ENCODE measurements at regions not wholly inside any gene's neighbourhood (a gene's known extent, or its start where the extent isn't known, plus 50 kb on each side); places are given as distances from the start of the nearest gene placed in this dataset.

- no peak overlapping the region for H3K27ac Mint-ChIP-seq
- H2AFZ ChIP-seq = no peak overlapping the region
- no peaks in the 10 kb centered on the region for H3K4me1 ChIP-seq (ENCODE audit: insufficient read depth)
- DNase-seq (ENCODE audit: low spot score) = no peak
- H3K4me2 ChIP-seq = no peak overlapping the region
- no peaks in the 10 kb centered on the region for H3F3A ChIP-seq (replicated peaks; ENCODE audit: low read depth)
- no peaks in the 10 kb centered on the region for H3K9me3 Mint-ChIP-seq
- TF ChIP-seq NANOG (IDR thresholded peaks at IDR 0.05; ENCODE audit: borderline replicate concordance) = no peak
- TF ChIP-seq ZNF331 (CRISPR knock-in tag; IDR thresholded peaks at IDR 0.05; ENCODE audit: low read depth) = no peak
- TF ChIP-seq STAT1 (IDR thresholded peaks at IDR 0.05; ENCODE audit: unreplicated experiment) = no peak
- TF ChIP-seq ZNF114 (CRISPR knock-in tag; IDR thresholded peaks at IDR 0.05) = no peak
- H4K20me1 ChIP-seq (replicated peaks; ENCODE audit: insufficient read depth) = no peaks in the 10 kb centered on the region
- H3K27me3 ChIP-seq (ENCODE audit: insufficient read depth) = no peaks in the 10 kb centered on the region
- H3K36me3 ChIP-seq (ENCODE audit: insufficient read depth) = no peaks in the 10 kb centered on the region
- H3K27me3 Mint-ChIP-seq (ENCODE audit: insufficient read depth, low read depth, poor library complexity) = no peaks in the 10 kb centered on the region
- no peaks in the 10 kb centered on the region for H3K4me1 Mint-ChIP-seq
- H3K79me2 ChIP-seq (replicated peaks; ENCODE audit: insufficient read depth) = no peaks in the 10 kb centered on the region
- no peak overlapping the region for H3K27ac ChIP-seq (ENCODE audit: low read depth)
- ATAC-seq = no peak
- H3K4me3 ChIP-seq = no peak overlapping the region
- no peaks in the 10 kb centered on the region for H3K9me2 ChIP-seq (ENCODE audit: insufficient read depth)
- no peaks in the 10 kb centered on the region for H3K36me3 Mint-ChIP-seq (ENCODE audit: low read depth)
- no peak overlapping the region for H3K4me3 Mint-ChIP-seq
Measured at GRCh38 chr2:116668691-116669090, 1145.8 kb upstream of the DDX18 start.

- Histone ChIP-seq H4K20me1 (replicated peaks; ENCODE audit: insufficient read depth) (no peaks in the 10 kb centered on the region), H2AFZ (no peak overlapping the region), H3K4me1 (ENCODE audit: insufficient read depth) (no peaks in the 10 kb centered on the region), H3K9me2 (ENCODE audit: insufficient read depth) (no peaks in the 10 kb centered on the region), H3K79me2 (replicated peaks; ENCODE audit: insufficient read depth) (no peaks in the 10 kb centered on the region), H3K4me3 (no peak overlapping the region), H3K27ac (ENCODE audit: low read depth) (no peak overlapping the region), H3K27me3 (ENCODE audit: insufficient read depth) (no peaks in the 10 kb centered on the region), H3F3A (replicated peaks; ENCODE audit: low read depth) (no peaks in the 10 kb centered on the region), H3K4me2 (no peak overlapping the region), H3K36me3 (ENCODE audit: insufficient read depth) (no peaks in the 10 kb centered on the region)
- no peak overlapping the region for H3K27ac Mint-ChIP-seq
- no peaks in the 10 kb centered on the region for H3K27me3 Mint-ChIP-seq (ENCODE audit: insufficient read depth, low read depth, poor library complexity)
- DNase-seq (ENCODE audit: low spot score) (no peak), ATAC-seq (no peak)
- no peaks in the 10 kb centered on the region for H3K9me3 Mint-ChIP-seq
- H3K4me3 Mint-ChIP-seq = no peak overlapping the region
- H3K36me3 Mint-ChIP-seq (ENCODE audit: low read depth) = no peaks in the 10 kb centered on the region
- H3K4me1 Mint-ChIP-seq = no peaks in the 10 kb centered on the region
- no peak for TF ChIP-seq CREB1 (CRISPR knock-in tag; IDR thresholded peaks at IDR 0.05; ENCODE audit: low read depth)
- TF ChIP-seq JUNB (IDR thresholded peaks at IDR 0.05; ENCODE audit: unreplicated experiment) = no peak
- no peak for TF ChIP-seq CTCF (conservative IDR thresholded peaks at IDR 0.05; ENCODE audit: low read depth in 2 of 2)
- no peak for TF ChIP-seq NANOG (IDR thresholded peaks at IDR 0.05; ENCODE audit: borderline replicate concordance)
- no peak for TF ChIP-seq ZNF114 (CRISPR knock-in tag; IDR thresholded peaks at IDR 0.05)
- TF ChIP-seq STAT1 (IDR thresholded peaks at IDR 0.05; ENCODE audit: unreplicated experiment) = no peak
- TF ChIP-seq POLR2AphosphoS5 (IDR thresholded peaks at IDR 0.05; ENCODE audit: low read depth) = no peak
- TF ChIP-seq, protein P1, sequence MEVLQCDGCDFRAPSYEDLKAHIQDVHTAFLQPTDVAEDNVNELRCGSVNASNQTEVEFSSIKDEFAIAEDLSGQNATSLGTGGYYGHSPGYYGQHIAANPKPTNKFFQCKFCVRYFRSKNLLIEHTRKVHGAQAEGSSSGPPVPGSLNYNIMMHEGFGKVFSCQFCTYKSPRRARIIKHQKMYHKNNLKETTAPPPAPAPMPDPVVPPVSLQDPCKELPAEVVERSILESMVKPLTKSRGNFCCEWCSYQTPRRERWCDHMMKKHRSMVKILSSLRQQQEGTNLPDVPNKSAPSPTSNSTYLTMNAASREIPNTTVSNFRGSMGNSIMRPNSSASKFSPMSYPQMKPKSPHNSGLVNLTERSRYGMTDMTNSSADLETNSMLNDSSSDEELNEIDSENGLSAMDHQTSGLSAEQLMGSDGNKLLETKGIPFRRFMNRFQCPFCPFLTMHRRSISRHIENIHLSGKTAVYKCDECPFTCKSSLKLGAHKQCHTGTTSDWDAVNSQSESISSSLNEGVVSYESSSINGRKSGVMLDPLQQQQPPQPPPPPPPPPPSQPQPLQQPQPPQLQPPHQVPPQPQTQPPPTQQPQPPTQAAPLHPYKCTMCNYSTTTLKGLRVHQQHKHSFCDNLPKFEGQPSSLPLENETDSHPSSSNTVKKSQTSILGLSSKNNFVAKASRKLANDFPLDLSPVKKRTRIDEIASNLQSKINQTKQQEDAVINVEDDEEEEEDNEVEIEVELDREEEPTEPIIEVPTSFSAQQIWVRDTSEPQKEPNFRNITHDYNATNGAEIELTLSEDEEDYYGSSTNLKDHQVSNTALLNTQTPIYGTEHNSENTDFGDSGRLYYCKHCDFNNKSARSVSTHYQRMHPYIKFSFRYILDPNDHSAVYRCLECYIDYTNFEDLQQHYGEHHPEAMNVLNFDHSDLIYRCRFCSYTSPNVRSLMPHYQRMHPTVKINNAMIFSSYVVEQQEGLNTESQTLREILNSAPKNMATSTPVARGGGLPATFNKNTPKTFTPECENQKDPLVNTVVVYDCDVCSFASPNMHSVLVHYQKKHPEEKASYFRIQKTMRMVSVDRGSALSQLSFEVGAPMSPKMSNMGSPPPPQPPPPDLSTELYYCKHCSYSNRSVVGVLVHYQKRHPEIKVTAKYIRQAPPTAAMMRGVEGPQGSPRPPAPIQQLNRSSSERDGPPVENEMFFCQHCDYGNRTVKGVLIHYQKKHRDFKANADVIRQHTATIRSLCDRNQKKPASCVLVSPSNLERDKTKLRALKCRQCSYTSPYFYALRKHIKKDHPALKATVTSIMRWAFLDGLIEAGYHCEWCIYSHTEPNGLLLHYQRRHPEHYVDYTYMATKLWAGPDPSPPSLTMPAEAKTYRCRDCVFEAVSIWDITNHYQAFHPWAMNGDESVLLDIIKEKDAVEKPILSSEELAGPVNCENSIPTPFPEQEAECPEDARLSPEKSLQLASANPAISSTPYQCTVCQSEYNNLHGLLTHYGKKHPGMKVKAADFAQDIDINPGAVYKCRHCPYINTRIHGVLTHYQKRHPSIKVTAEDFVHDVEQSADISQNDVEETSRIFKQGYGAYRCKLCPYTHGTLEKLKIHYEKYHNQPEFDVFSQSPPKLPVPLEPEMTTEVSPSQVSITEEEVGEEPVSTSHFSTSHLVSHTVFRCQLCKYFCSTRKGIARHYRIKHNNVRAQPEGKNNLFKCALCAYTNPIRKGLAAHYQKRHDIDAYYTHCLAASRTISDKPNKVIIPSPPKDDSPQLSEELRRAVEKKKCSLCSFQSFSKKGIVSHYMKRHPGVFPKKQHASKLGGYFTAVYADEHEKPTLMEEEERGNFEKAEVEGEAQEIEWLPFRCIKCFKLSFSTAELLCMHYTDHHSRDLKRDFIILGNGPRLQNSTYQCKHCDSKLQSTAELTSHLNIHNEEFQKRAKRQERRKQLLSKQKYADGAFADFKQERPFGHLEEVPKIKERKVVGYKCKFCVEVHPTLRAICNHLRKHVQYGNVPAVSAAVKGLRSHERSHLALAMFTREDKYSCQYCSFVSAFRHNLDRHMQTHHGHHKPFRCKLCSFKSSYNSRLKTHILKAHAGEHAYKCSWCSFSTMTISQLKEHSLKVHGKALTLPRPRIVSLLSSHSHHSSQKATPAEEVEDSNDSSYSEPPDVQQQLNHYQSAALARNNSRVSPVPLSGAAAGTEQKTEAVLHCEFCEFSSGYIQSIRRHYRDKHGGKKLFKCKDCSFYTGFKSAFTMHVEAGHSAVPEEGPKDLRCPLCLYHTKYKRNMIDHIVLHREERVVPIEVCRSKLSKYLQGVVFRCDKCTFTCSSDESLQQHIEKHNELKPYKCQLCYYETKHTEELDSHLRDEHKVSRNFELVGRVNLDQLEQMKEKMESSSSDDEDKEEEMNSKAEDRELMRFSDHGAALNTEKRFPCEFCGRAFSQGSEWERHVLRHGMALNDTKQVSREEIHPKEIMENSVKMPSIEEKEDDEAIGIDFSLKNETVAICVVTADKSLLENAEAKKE (CRISPR knock-in tag; IDR thresholded peaks at IDR 0.05) = no peak
- TF ChIP-seq ZNF331 (CRISPR knock-in tag; IDR thresholded peaks at IDR 0.05; ENCODE audit: low read depth) = no peak
- TF ChIP-seq, protein P2, sequence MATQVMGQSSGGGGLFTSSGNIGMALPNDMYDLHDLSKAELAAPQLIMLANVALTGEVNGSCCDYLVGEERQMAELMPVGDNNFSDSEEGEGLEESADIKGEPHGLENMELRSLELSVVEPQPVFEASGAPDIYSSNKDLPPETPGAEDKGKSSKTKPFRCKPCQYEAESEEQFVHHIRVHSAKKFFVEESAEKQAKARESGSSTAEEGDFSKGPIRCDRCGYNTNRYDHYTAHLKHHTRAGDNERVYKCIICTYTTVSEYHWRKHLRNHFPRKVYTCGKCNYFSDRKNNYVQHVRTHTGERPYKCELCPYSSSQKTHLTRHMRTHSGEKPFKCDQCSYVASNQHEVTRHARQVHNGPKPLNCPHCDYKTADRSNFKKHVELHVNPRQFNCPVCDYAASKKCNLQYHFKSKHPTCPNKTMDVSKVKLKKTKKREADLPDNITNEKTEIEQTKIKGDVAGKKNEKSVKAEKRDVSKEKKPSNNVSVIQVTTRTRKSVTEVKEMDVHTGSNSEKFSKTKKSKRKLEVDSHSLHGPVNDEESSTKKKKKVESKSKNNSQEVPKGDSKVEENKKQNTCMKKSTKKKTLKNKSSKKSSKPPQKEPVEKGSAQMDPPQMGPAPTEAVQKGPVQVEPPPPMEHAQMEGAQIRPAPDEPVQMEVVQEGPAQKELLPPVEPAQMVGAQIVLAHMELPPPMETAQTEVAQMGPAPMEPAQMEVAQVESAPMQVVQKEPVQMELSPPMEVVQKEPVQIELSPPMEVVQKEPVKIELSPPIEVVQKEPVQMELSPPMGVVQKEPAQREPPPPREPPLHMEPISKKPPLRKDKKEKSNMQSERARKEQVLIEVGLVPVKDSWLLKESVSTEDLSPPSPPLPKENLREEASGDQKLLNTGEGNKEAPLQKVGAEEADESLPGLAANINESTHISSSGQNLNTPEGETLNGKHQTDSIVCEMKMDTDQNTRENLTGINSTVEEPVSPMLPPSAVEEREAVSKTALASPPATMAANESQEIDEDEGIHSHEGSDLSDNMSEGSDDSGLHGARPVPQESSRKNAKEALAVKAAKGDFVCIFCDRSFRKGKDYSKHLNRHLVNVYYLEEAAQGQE (IDR thresholded peaks at IDR 0.05; ENCODE audit: unreplicated experiment) = no peak
Measured at GRCh38 chr2:116669782-116670181, 1144.7 kb upstream of the DDX18 start.
